ENCODE measurements at regions not wholly inside any gene's neighbourhood (a gene's known extent, or its start where the extent isn't known, plus 50 kb on each side); places are given as distances from the start of the nearest gene placed in this dataset.
A peak's percentile ranks its signal among the peaks of the same experiment; 100 is the strongest.
"Not testable (repeated sequence)": the region's sequence is repeated elsewhere in the genome, so short reads cannot be mapped to it uniquely, and the experiment has no call there.

- not testable (repeated sequence) for DNase-seq
Observed at GRCh38 chr20:30671120-30671519, 586.3 kb upstream of the DEFB115 start.

- DNase-seq, result not testable (repeated sequence)
Observed at GRCh38 chr20:30675988-30676564, 581.4 kb upstream of the DEFB115 start.

GRCh38 chr20:30682236-30682635 is 575.2 kb upstream of the DEFB115 start:
- DNase-seq, result not testable (repeated sequence)

GRCh38 chr20:30712861-30713260 is 544.6 kb upstream of the DEFB115 start:
- not testable (repeated sequence) for DNase-seq

GRCh38 chr20:30719415-30720199 is 537.9 kb upstream of the DEFB115 start:
- DNase-seq, result not testable (repeated sequence)

DNA sequence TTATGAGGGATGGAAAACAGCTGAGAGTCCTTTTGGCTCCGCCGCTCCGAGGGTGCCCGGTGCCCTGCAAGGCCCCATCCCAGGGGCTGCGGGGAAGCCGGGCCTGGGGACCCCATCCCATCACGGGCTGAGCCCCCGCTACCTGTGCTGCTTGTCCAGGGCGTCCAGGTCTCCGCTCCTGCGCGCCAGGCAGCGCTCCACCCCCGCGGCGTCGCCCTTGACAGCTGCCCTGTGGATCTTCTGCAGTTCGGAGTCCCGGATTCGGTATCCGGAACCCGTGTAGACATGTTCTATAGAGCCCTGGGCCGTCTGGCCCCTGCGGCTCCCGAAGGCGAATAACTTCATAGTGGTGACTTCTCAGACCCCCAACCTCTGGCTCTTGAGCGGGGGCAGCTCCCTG is 534.0 kb upstream of the DEFB115 start:
- DNase-seq, result not testable (repeated sequence)

GRCh38 chr20:30723934-30724687 is 533.4 kb upstream of the DEFB115 start:
- peak; percentile 70 for DNase-seq

DNA sequence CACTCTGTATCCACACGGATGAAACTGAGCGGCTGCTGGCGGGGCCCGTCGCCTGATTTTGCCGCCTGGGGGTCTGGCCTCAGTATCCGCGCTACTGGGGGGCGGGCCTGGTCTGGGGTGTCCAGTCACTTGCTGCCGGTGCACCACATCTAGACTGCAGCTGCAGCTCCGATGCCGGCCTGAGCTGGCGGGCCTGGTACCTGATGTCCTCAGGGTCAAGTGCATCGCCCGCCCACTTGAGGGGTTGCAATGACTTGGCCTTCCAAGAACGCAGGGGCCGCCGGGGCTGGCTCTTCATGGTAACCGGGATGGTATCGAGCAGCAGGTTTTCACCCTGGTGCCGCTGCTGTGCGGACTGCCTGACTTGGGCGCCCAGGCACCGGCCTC is 532.8 kb upstream of the DEFB115 start:
- not testable (repeated sequence) for DNase-seq

- not testable (repeated sequence) for DNase-seq
Observed at GRCh38 chr20:30725188-30725587, 532.3 kb upstream of the DEFB115 start.

- not testable (repeated sequence) for DNase-seq
Observed at GRCh38 chr20:30728271-30728885, 529.1 kb upstream of the DEFB115 start.
